ENCODE measurements at regions not wholly inside any gene's neighbourhood (a gene's known extent, or its start where the extent isn't known, plus 50 kb on each side); places are given as distances from the start of the nearest gene placed in this dataset.

DNA sequence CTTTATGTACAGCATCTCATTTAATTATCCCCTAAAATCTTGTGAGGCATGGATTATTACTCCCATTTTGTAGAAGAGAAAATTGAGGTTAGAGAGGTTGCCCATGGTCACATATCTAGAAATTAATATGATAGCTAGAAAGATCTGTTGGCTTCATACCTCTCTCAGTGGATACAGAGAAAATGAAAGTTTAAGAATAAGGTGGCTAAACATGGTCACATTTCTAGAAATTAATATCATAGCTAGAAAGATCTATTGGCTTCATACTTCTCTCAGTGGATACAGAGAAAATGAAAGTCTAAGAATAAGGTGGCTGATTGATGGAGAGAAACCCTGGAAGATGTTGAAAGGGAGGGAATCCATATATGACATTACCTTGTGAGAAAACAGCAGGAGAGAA is 260.7 kb upstream of the MAN1A1 start:
- no peak for DNase-seq
- Mint-ChIP-seq H3K36me3 (ENCODE audit: insufficient read depth in 1 of 3, low read depth in 3 of 3) (no peaks in the 10 kb centered on the region), H3K9me3 (no peaks in the 10 kb centered on the region), H3K4me1 (peaks cover 18 to 20% of the 10 kb centered on the region in 2 experiments), H3K27me3 (ENCODE audit: low read depth) (no peaks in the 10 kb centered on the region; the same call in 1 of the 2 replicates), H3K27ac (no peak overlapping the region), H3K4me3 (no peak overlapping the region)
- TF ChIP-seq, protein P1, sequence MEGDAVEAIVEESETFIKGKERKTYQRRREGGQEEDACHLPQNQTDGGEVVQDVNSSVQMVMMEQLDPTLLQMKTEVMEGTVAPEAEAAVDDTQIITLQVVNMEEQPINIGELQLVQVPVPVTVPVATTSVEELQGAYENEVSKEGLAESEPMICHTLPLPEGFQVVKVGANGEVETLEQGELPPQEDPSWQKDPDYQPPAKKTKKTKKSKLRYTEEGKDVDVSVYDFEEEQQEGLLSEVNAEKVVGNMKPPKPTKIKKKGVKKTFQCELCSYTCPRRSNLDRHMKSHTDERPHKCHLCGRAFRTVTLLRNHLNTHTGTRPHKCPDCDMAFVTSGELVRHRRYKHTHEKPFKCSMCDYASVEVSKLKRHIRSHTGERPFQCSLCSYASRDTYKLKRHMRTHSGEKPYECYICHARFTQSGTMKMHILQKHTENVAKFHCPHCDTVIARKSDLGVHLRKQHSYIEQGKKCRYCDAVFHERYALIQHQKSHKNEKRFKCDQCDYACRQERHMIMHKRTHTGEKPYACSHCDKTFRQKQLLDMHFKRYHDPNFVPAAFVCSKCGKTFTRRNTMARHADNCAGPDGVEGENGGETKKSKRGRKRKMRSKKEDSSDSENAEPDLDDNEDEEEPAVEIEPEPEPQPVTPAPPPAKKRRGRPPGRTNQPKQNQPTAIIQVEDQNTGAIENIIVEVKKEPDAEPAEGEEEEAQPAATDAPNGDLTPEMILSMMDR (conservative IDR thresholded peaks at IDR 0.05), result no peak
- Histone ChIP-seq H3K9me3 (ENCODE audit: control insufficient read depth, low read depth, low read length) (no peaks in the 10 kb centered on the region), H3K79me1 (ENCODE audit: insufficient read depth, low read depth, low read length, poor library complexity, severe bottlenecking) (no peaks in the 10 kb centered on the region), H4K20me1 (ENCODE audit: control insufficient read depth, insufficient read depth, insufficient read length) (no peaks in the 10 kb centered on the region), H2BK20ac (ENCODE audit: low read depth, low read length, poor library complexity, severe bottlenecking) (no peak overlapping the region), H4K91ac (ENCODE audit: insufficient read length, low read depth, low read length) (no peak overlapping the region), H2AK5ac (ENCODE audit: insufficient read length, low read length) (no peak overlapping the region), H2BK15ac (ENCODE audit: low read depth, low read length) (no peak overlapping the region), H2BK12ac (ENCODE audit: insufficient read length, low read depth, low read length) (no peak overlapping the region), H3K79me2 (ENCODE audit: insufficient read depth, low read length) (no peaks in the 10 kb centered on the region), H3K18ac (ENCODE audit: insufficient read length, low read depth, low read length) (no peak overlapping the region), H3K4ac (ENCODE audit: low read depth, low read length) (no peak overlapping the region), H3K14ac (ENCODE audit: insufficient read depth, low read length) (no peak overlapping the region), H3K56ac (ENCODE audit: insufficient read length, low read depth, low read length) (no peak overlapping the region), H2BK5ac (ENCODE audit: insufficient read length, low read length) (no peak overlapping the region), H4K8ac (replicated peaks; ENCODE audit: insufficient read length, low read depth, low read length) (no peak overlapping the region), H3K4me1 (ENCODE audit: insufficient read depth, low read length) (no peaks in the 10 kb centered on the region; the same call in 1 of the 2 replicates), H3T11ph (ENCODE audit: low read length) (no peak overlapping the region), H3K27ac (ENCODE audit: insufficient read length, low read depth, low read length) (no peak overlapping the region), H4K5ac (ENCODE audit: insufficient read length, low read depth, low read length) (no peak overlapping the region), H3K27me3 (ENCODE audit: insufficient read depth, low read length) (no peaks in the 10 kb centered on the region), H2AFZ (ENCODE audit: low read length) (no peak overlapping the region), H3K9ac (ENCODE audit: extremely low read depth, insufficient read length, low read length) (no peak overlapping the region), H2BK120ac (ENCODE audit: low read depth, low read length, poor library complexity, severe bottlenecking) (no peak overlapping the region), H3K23me2 (ENCODE audit: insufficient read length, low read depth, low read length, poor library complexity, severe bottlenecking) (no peaks in the 10 kb centered on the region), H3K23ac (ENCODE audit: insufficient read length, low read depth, low read length) (no peak overlapping the region), H3K4me2 (ENCODE audit: insufficient read depth, insufficient read length, low read length) (no peak overlapping the region)

Data from H9 (cell line).